ENCODE measurements at regions not wholly inside any gene's neighbourhood (a gene's known extent, or its start where the extent isn't known, plus 50 kb on each side); places are given as distances from the start of the nearest gene placed in this dataset.

GRCh38 chr13:87884884-87885283 lies 213.7 kb downstream of the SLITRK5 start:
- TF ChIP-seq CTCF (IDR thresholded peaks at IDR 0.05) (no peak), POLR2AphosphoS5 (IDR thresholded peaks at IDR 0.05) (no peak)
